HCT116 (cell line): ENCODE measurements at regions not wholly inside any gene's neighbourhood (a gene's known extent, or its start where the extent isn't known, plus 50 kb on each side); places are given as distances from the start of the nearest gene placed in this dataset.

Experiments
- ATF3 ChIP-seq: IDR thresholded peaks from 2 replicates; pipeline ENCODE4 v1.6.1; 2012
- CTCF ChIP-seq, 3 experiments: fragments of 200-600 bp in 1 of 3; sonication (generic) in 1 of 3; IDR thresholded peaks in 2 of 3; conservative IDR thresholded peaks in 1 of 3; 2 replicates each; pipeline ENCODE4 v1.5.1; 2012 to 2017; ENCODE audit warnings: low read depth in 2 of 3, low read length in 2 of 3, antibody characterized with exemption in 1 of 3, borderline replicate concordance in 1 of 3, control low read depth in 1 of 3, mild to moderate bottlenecking in 1 of 3, mixed read lengths in 1 of 3, mixed run types in 1 of 3, moderate library complexity in 1 of 3; ENCODE audit not compliant: insufficient read depth in 1 of 3
- EZH2 ChIP-seq: fragments of 200-600 bp; sonication (generic); IDR thresholded peaks from 2 replicates; pipeline ENCODE4 v1.6.1; 2017; ENCODE audit warnings: antibody characterized with exemption, mixed run types
- POLR2A ChIP-seq: IDR thresholded peaks from 2 replicates; pipeline ENCODE4 v1.7.0; 2011; ENCODE audit warnings: borderline replicate concordance; ENCODE audit not compliant: insufficient read depth, insufficient read length; ENCODE audit errors: extremely low read depth
- POLR2AphosphoS5 ChIP-seq: IDR thresholded peaks from 2 replicates; pipeline ENCODE4 v1.6.1; 2011; ENCODE audit warnings: mild to moderate bottlenecking, low read depth, low read length, moderate library complexity

- TF ChIP-seq ATF3 (no peak), CTCF (IDR thresholded peaks at IDR 0.05 in 2 of 3, conservative IDR thresholded peaks at IDR 0.05 in 1 of 3; ENCODE audit: borderline replicate concordance in 1 of 3, insufficient read depth in 1 of 3, low read depth in 2 of 3, low read length in 2 of 3) (no peak), POLR2A (no peak), EZH2 (no peak), POLR2AphosphoS5 (no peak)
These were observed 177.3 kb downstream of the KLF13 start for GRCh38 chr15:31503758-31504461.
